Natural killer cell (primary cell): ENCODE measurements at regions not wholly inside any gene's neighbourhood (a gene's known extent, or its start where the extent isn't known, plus 50 kb on each side); places are given as distances from the start of the nearest gene placed in this dataset.

ENCODE experiments used
- ATAC-seq, 3 donors: fragments of 150-1000 bp in 2 of 3; fragments of 200-7000 bp in 1 of 3; cut with Tn5 transposase; 1 replicate in 1 of 3; 2 replicates in 2 of 3; pipeline ENCODE4 v1.10.0; 2021; ENCODE audit warnings: mild to moderate bottlenecking in 2 of 3, moderate library complexity in 2 of 3
- DNase-seq, 2 donors: peaks; one replicate each; pipeline versions ENCODE4 v3.0.0 to v3.0.0-alpha.2; 2013 to 2021; ENCODE audit warnings: mixed read lengths in 1 of 2
- H3K27ac ChIP-seq: one replicate; pipeline ENCODE4 v1.5.1; 2013; ENCODE audit warnings: mild to moderate bottlenecking, low read length
- H3K27me3 ChIP-seq: one replicate; pipeline ENCODE4 v1.6.1; 2013; ENCODE audit warnings: low read length; ENCODE audit not compliant: control insufficient read depth, insufficient read depth
- H3K36me3 ChIP-seq: one replicate; pipeline ENCODE4 v1.6.1; 2013; ENCODE audit warnings: low read length; ENCODE audit not compliant: control insufficient read depth, insufficient read depth
- H3K4me1 ChIP-seq: one replicate; pipeline ENCODE4 v1.6.1; 2013; ENCODE audit warnings: low read length; ENCODE audit not compliant: control insufficient read depth, insufficient read depth
- H3K4me3 ChIP-seq: one replicate; pipeline ENCODE4 v1.5.1; 2013; ENCODE audit warnings: low read length
- H3K9me3 ChIP-seq: one replicate; pipeline ENCODE4 v1.6.1; 2013; ENCODE audit warnings: low read length; ENCODE audit not compliant: control insufficient read depth, insufficient read depth
- H3K27ac Mint-ChIP-seq, 2 donors: one replicate each; pipeline ENCODE4 v1.8.0; 2022; ENCODE audit warnings: mild to moderate bottlenecking in 2 of 2, mixed read lengths in 2 of 2, moderate library complexity in 1 of 2
- H3K27me3 Mint-ChIP-seq, 2 donors: one replicate each; pipeline ENCODE4 v1.8.0; 2022; ENCODE audit warnings: low read depth in 2 of 2, mixed read lengths in 2 of 2
- H3K36me3 Mint-ChIP-seq: one replicate; pipeline ENCODE4 v1.8.0; 2022; ENCODE audit warnings: mixed read lengths
- H3K4me1 Mint-ChIP-seq, 2 donors: one replicate each; pipeline ENCODE4 v1.8.0; 2022; ENCODE audit warnings: mixed read lengths in 2 of 2
- H3K4me3 Mint-ChIP-seq: one replicate; pipeline ENCODE4 v1.8.0; 2022; ENCODE audit warnings: mild to moderate bottlenecking, moderate library complexity, mixed read lengths
- H3K9me3 Mint-ChIP-seq, 2 donors: one replicate each; pipeline ENCODE4 v1.8.0; 2022; ENCODE audit warnings: mixed read lengths in 2 of 2
- WGBS: methylation state at CpG from one replicate; pipeline ENCODE4 v1.1.7; 2013; ENCODE audit warnings: missing lambda C conversion rate; ENCODE audit not compliant: insufficient coverage; 5-methylcytosine and 5-hydroxymethylcytosine counted together
- intact Hi-C: fragments of 100-400 bp; cut with micrococcal nuclease; formaldehyde crosslinking; loops from one replicate; pipeline ENCODE4 v1.14.2; 2022
- TF ChIP-seq, protein P1 (sequence below): fragments of 200-600 bp; IDR thresholded peaks from one replicate; pipeline ENCODE4 v1.8.0; 2022; ENCODE audit warnings: antibody characterized with exemption

DNA sequence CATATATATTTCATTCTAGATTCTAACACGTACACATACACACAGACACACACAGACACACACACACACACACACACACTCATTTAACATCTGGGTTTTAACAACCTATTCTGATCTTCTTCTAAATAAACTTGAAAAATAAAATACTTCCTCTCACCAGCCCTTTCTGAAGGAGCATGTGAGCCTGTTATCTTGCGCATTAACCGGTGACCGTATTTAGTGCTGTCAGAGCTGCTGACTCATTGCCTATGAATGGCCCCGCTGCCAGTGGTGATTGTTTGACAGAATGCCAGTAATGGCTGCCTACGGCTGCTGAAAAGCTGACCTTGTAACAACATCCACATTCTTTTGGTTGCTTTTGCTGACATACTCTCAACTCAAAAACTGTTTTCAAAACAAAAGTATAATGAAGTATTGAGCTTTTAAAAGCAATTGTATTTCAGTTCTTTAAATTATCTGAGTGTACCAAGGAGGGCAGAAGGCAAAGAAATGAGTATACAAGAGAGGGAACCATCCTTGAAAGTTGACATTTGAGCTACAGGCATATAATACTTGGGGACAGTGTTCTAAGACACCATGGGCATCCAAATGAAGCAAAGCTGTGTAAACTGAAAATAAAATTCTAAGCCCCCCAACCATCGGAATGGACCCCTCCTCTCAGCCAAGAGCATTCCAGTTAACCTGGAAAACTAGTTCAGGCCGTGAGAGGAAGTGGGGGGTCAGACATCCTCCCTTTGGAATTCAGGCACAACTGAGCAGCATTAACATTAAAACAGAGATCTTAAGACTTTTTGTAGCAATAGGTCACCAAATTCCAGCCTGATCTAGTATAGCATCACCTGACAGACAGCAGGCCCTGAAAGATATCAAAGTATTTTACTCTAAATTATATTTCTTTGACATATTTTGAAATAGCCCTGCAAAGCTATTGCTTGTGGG is 50.2 kb upstream of the DTNA start:
- Histone ChIP-seq H3K27ac (no peak overlapping the region), H3K9me3 (no peaks in the 10 kb centered on the region), H3K4me1 (no peaks in the 10 kb centered on the region), H3K27me3 (peaks cover 2% of the 10 kb centered on the region), H3K36me3 (no peaks in the 10 kb centered on the region), H3K4me3 (no peak overlapping the region)
- WGBS: 40% methylated on average over 8 of the region's 8 CpGs
- TF ChIP-seq, protein P1, sequence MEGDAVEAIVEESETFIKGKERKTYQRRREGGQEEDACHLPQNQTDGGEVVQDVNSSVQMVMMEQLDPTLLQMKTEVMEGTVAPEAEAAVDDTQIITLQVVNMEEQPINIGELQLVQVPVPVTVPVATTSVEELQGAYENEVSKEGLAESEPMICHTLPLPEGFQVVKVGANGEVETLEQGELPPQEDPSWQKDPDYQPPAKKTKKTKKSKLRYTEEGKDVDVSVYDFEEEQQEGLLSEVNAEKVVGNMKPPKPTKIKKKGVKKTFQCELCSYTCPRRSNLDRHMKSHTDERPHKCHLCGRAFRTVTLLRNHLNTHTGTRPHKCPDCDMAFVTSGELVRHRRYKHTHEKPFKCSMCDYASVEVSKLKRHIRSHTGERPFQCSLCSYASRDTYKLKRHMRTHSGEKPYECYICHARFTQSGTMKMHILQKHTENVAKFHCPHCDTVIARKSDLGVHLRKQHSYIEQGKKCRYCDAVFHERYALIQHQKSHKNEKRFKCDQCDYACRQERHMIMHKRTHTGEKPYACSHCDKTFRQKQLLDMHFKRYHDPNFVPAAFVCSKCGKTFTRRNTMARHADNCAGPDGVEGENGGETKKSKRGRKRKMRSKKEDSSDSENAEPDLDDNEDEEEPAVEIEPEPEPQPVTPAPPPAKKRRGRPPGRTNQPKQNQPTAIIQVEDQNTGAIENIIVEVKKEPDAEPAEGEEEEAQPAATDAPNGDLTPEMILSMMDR: no peak
- H3K9me3 Mint-ChIP-seq: no peaks in the 10 kb centered on the region
- H3K27ac Mint-ChIP-seq: no peak overlapping the region
- H3K4me1 Mint-ChIP-seq: peaks cover 6 to 7% of the 10 kb centered on the region in 2 donors
- intact Hi-C loops: no loop called here
- H3K36me3 Mint-ChIP-seq: no peaks in the 10 kb centered on the region
- no peak overlapping the region for H3K4me3 Mint-ChIP-seq
- peaks cover 28 to 35% of the 10 kb centered on the region in 2 donors for H3K27me3 Mint-ChIP-seq
- peak in 1 of 3 donors; percentile 64 for ATAC-seq
- no peak for DNase-seq
